Astrocyte (in vitro differentiated cells and primary cell): ENCODE measurements at regions not wholly inside any gene's neighbourhood (a gene's known extent, or its start where the extent isn't known, plus 50 kb on each side); places are given as distances from the start of the nearest gene placed in this dataset.

Experiments used
- CTCF ChIP-seq: IDR thresholded peaks from 2 replicates; pipeline ENCODE4 v1.5.1; 2011; ENCODE audit warnings: low read depth, mild to moderate bottlenecking, inconsistent platforms, low read length, moderate library complexity; ENCODE audit not compliant: insufficient read depth
- EZH2 ChIP-seq: IDR thresholded peaks from 2 replicates; pipeline ENCODE4 v1.6.1; 2012; ENCODE audit warnings: mild to moderate bottlenecking, low read length, inconsistent platforms; ENCODE audit not compliant: insufficient read depth

GRCh38 chr15:99503411-99503810 lies 62.4 kb upstream of the MEF2A start:
- no peak for TF ChIP-seq CTCF
- no peak for TF ChIP-seq EZH2
